Activated CD4-positive, alpha-beta memory T cell treated with anti-CD3 and anti-CD28 coated beads for 36 hours (primary cell): ENCODE measurements at regions not wholly inside any gene's neighbourhood (a gene's known extent, or its start where the extent isn't known, plus 50 kb on each side); places are given as distances from the start of the nearest gene placed in this dataset.
"Not testable (repeated sequence)": the region's sequence is repeated elsewhere in the genome, so short reads cannot be mapped to it uniquely, and the experiment has no call there.

ENCODE experiments used
- CTCF ChIA-PET: fragments of 350-600 bp; sonication (Branson Sonifier 250); formaldehyde crosslinking; loops from one replicate; lab custom pipeline; 2021; ENCODE audit warnings: antibody characterized with exemption, inconsistent platforms; lab: Charles Lee
- POLR2A ChIA-PET: fragments of 350-600 bp; sonication (Branson Sonifier 250); formaldehyde crosslinking; loops from one replicate; lab custom pipeline; 2021; ENCODE audit warnings: antibody characterized with exemption; lab: Charles Lee
- DNase-seq: peaks from one replicate; pipeline ENCODE4 v3.0.0-alpha.2; 2020
- H3K27ac Mint-ChIP-seq: one replicate; pipeline ENCODE4 v1.8.0; 2021; ENCODE audit warnings: mixed read lengths
- H3K27me3 Mint-ChIP-seq: one replicate; pipeline ENCODE4 v1.8.0; 2021; ENCODE audit warnings: mixed read lengths
- H3K36me3 Mint-ChIP-seq: one replicate; pipeline ENCODE4 v1.8.0; 2021; ENCODE audit warnings: mixed read lengths
- H3K4me1 Mint-ChIP-seq: one replicate; pipeline ENCODE4 v1.8.0; 2021; ENCODE audit warnings: low read depth, mixed read lengths
- H3K4me3 Mint-ChIP-seq: one replicate; pipeline ENCODE4 v1.8.0; 2021; ENCODE audit warnings: mild to moderate bottlenecking, mixed read lengths
- H3K9me3 Mint-ChIP-seq: one replicate; pipeline ENCODE4 v1.8.0; 2021; ENCODE audit warnings: mixed read lengths
- intact Hi-C: fragments of 100-400 bp; cut with micrococcal nuclease; formaldehyde crosslinking; loops from one replicate; pipeline ENCODE4 v1.15.1; 2023

- no peak for DNase-seq
- no peak overlapping the region for H3K4me3 Mint-ChIP-seq
- CTCF ChIA-PET: no interaction called here
- peaks cover 19% of the 10 kb centered on the region for H3K9me3 Mint-ChIP-seq
- intact Hi-C loops: no loop called here
- no peak overlapping the region for H3K27ac Mint-ChIP-seq
- POLR2A ChIA-PET: no interaction called here
- no peaks in the 10 kb centered on the region for H3K4me1 Mint-ChIP-seq
- no peaks in the 10 kb centered on the region for H3K36me3 Mint-ChIP-seq
- no peaks in the 10 kb centered on the region for H3K27me3 Mint-ChIP-seq
Observed at GRCh38 chr17:22102177-22102576, 409.9 kb downstream of the KCNJ18 start.

GRCh38 chr17:22116720-22117119 lies 424.4 kb downstream of the KCNJ18 start:
- H3K4me3 Mint-ChIP-seq, POLR2A ChIA-PET, intact Hi-C loops, H3K4me1 Mint-ChIP-seq, H3K27ac Mint-ChIP-seq, H3K36me3 Mint-ChIP-seq, H3K27me3 Mint-ChIP-seq, H3K9me3 Mint-ChIP-seq, CTCF ChIA-PET, DNase-seq: not testable (repeated sequence)

GRCh38 chr17:22117401-22117800 lies 425.1 kb downstream of the KCNJ18 start:
- intact Hi-C loops, H3K36me3 Mint-ChIP-seq, CTCF ChIA-PET, H3K27ac Mint-ChIP-seq, H3K4me3 Mint-ChIP-seq, POLR2A ChIA-PET, H3K4me1 Mint-ChIP-seq, H3K9me3 Mint-ChIP-seq, H3K27me3 Mint-ChIP-seq, DNase-seq: not testable (repeated sequence)

GRCh38 chr17:22119016-22119415 lies 426.7 kb downstream of the KCNJ18 start:
- H3K4me3 Mint-ChIP-seq, H3K27ac Mint-ChIP-seq, H3K27me3 Mint-ChIP-seq, CTCF ChIA-PET, POLR2A ChIA-PET, H3K4me1 Mint-ChIP-seq, H3K36me3 Mint-ChIP-seq, H3K9me3 Mint-ChIP-seq, intact Hi-C loops, DNase-seq: not testable (repeated sequence)

GRCh38 chr17:22119751-22120150 lies 427.4 kb downstream of the KCNJ18 start:
- DNase-seq, H3K4me1 Mint-ChIP-seq, H3K9me3 Mint-ChIP-seq, H3K27me3 Mint-ChIP-seq, H3K4me3 Mint-ChIP-seq, CTCF ChIA-PET, H3K27ac Mint-ChIP-seq, intact Hi-C loops, H3K36me3 Mint-ChIP-seq, POLR2A ChIA-PET: not testable (repeated sequence)

- Mint-ChIP-seq H3K4me1 (no peaks in the 10 kb centered on the region), H3K9me3 (peaks cover 3% of the 10 kb centered on the region), H3K27me3 (no peaks in the 10 kb centered on the region), H3K27ac (no peak overlapping the region), H3K36me3 (no peaks in the 10 kb centered on the region), H3K4me3 (no peak overlapping the region)
- intact Hi-C loops: no loop called here
- DNase-seq: no peak
- ChIA-PET POLR2A (no interaction called here), CTCF (no interaction called here)
Observed at GRCh38 chr17:22123536-22124281, 431.4 kb downstream of the KCNJ18 start.

- ChIA-PET POLR2A (no interaction called here), CTCF (no interaction called here)
- no peak for DNase-seq
- Mint-ChIP-seq H3K27me3 (no peaks in the 10 kb centered on the region), H3K27ac (no peak overlapping the region), H3K4me3 (no peak overlapping the region), H3K4me1 (no peaks in the 10 kb centered on the region), H3K9me3 (peaks cover 20% of the 10 kb centered on the region), H3K36me3 (no peaks in the 10 kb centered on the region)
- intact Hi-C loops: no loop called here
Observed at GRCh38 chr17:22128171-22128570, 435.8 kb downstream of the KCNJ18 start.

- ChIA-PET CTCF (no interaction called here), POLR2A (no interaction called here)
- intact Hi-C loops: no loop called here
- Mint-ChIP-seq H3K27me3 (no peaks in the 10 kb centered on the region), H3K4me1 (no peaks in the 10 kb centered on the region), H3K36me3 (no peaks in the 10 kb centered on the region), H3K4me3 (no peak overlapping the region), H3K27ac (no peak overlapping the region), H3K9me3 (peaks cover 23% of the 10 kb centered on the region)
- DNase-seq: no peak
Observed at GRCh38 chr17:22128723-22129122, 436.4 kb downstream of the KCNJ18 start.

GRCh38 chr17:22129920-22130319 lies 437.6 kb downstream of the KCNJ18 start:
- not testable (repeated sequence) for H3K4me1 Mint-ChIP-seq

GRCh38 chr17:22131740-22132139 lies 439.4 kb downstream of the KCNJ18 start:
- peaks cover 31% of the 10 kb centered on the region for H3K9me3 Mint-ChIP-seq
- H3K4me1 Mint-ChIP-seq: no peaks in the 10 kb centered on the region
- no peak overlapping the region for H3K27ac Mint-ChIP-seq
- peaks cover 1% of the 10 kb centered on the region for H3K36me3 Mint-ChIP-seq
- H3K27me3 Mint-ChIP-seq: no peaks in the 10 kb centered on the region
- CTCF ChIA-PET: no interaction called here
- intact Hi-C loops: no loop called here
- DNase-seq: no peak
- no peak overlapping the region for H3K4me3 Mint-ChIP-seq
- POLR2A ChIA-PET: no interaction called here

More at GRCh38 chr17:22129920-22130319, 437.6 kb downstream of the KCNJ18 start:
- CTCF ChIA-PET, POLR2A ChIA-PET, H3K27ac Mint-ChIP-seq, intact Hi-C loops, DNase-seq, H3K36me3 Mint-ChIP-seq, H3K4me3 Mint-ChIP-seq, H3K27me3 Mint-ChIP-seq: not testable (repeated sequence)
- H3K9me3 Mint-ChIP-seq: peaks cover 23% of the 10 kb centered on the region

- CTCF ChIA-PET: no interaction called here
Observed at GRCh38 chr17:22138861-22139469, 446.6 kb downstream of the KCNJ18 start.

GRCh38 chr17:22142091-22142490 lies 449.8 kb downstream of the KCNJ18 start:
- ChIA-PET CTCF (no interaction called here), POLR2A (no interaction called here)
- no peak for DNase-seq
- H3K4me3 Mint-ChIP-seq: no peak overlapping the region
- no peaks in the 10 kb centered on the region for H3K36me3 Mint-ChIP-seq
- intact Hi-C loops: no loop called here
- H3K27me3 Mint-ChIP-seq: no peaks in the 10 kb centered on the region
- peaks cover 4% of the 10 kb centered on the region for H3K9me3 Mint-ChIP-seq
- no peak overlapping the region for H3K27ac Mint-ChIP-seq
- no peaks in the 10 kb centered on the region for H3K4me1 Mint-ChIP-seq

More at GRCh38 chr17:22138861-22139469, 446.6 kb downstream of the KCNJ18 start:
- DNase-seq: no peak
- Mint-ChIP-seq H3K27me3 (no peaks in the 10 kb centered on the region), H3K4me3 (no peak overlapping the region), H3K4me1 (no peaks in the 10 kb centered on the region), H3K36me3 (peaks cover 1% of the 10 kb centered on the region), H3K9me3 (peaks cover 8% of the 10 kb centered on the region), H3K27ac (no peak overlapping the region)
- POLR2A ChIA-PET: no interaction called here
- intact Hi-C loops: no loop called here

GRCh38 chr17:22145605-22146178 lies 453.4 kb downstream of the KCNJ18 start:
- no peaks in the 10 kb centered on the region for H3K4me1 Mint-ChIP-seq
- peaks cover 10% of the 10 kb centered on the region for H3K9me3 Mint-ChIP-seq
- ChIA-PET CTCF (no interaction called here), POLR2A (no interaction called here)
- H3K36me3 Mint-ChIP-seq: no peaks in the 10 kb centered on the region
- H3K27me3 Mint-ChIP-seq: no peaks in the 10 kb centered on the region
- no peak overlapping the region for H3K27ac Mint-ChIP-seq
- no peak overlapping the region for H3K4me3 Mint-ChIP-seq
- DNase-seq: no peak
- intact Hi-C loops: no loop called here
